GM12801 (cell line): ENCODE measurements at regions not wholly inside any gene's neighbourhood (a gene's known extent, or its start where the extent isn't known, plus 50 kb on each side); places are given as distances from the start of the nearest gene placed in this dataset.

ENCODE experiments used
- TF ChIP-seq, protein P1 (sequence below): IDR thresholded peaks from one replicate; pipeline ENCODE4 v1.5.1; 2011; ENCODE audit warnings: control low read depth; ENCODE audit not compliant: insufficient read length; ENCODE audit errors: extremely low read depth

DNA sequence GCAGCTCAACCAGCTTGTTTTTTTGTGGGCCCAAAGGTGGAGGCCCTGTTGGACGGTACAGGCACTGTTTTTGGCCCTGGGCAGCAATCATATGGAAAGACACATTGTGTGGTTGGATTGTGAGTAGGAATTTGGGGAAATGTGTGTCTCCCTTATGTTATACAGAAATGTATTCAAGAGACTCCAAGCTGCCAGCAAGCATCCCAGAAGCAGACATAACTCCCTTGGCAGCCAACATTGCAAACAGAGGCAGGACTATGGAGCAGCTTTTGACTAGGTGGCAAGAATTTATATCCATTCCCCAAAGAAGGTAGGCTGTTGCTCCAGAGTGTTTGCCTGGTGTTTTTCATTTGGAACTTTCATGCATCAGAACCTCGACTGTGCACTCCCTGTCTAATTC, 104.9 kb downstream of the BUB3 start:
- TF ChIP-seq, protein P1, sequence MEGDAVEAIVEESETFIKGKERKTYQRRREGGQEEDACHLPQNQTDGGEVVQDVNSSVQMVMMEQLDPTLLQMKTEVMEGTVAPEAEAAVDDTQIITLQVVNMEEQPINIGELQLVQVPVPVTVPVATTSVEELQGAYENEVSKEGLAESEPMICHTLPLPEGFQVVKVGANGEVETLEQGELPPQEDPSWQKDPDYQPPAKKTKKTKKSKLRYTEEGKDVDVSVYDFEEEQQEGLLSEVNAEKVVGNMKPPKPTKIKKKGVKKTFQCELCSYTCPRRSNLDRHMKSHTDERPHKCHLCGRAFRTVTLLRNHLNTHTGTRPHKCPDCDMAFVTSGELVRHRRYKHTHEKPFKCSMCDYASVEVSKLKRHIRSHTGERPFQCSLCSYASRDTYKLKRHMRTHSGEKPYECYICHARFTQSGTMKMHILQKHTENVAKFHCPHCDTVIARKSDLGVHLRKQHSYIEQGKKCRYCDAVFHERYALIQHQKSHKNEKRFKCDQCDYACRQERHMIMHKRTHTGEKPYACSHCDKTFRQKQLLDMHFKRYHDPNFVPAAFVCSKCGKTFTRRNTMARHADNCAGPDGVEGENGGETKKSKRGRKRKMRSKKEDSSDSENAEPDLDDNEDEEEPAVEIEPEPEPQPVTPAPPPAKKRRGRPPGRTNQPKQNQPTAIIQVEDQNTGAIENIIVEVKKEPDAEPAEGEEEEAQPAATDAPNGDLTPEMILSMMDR, result no peak

DNA sequence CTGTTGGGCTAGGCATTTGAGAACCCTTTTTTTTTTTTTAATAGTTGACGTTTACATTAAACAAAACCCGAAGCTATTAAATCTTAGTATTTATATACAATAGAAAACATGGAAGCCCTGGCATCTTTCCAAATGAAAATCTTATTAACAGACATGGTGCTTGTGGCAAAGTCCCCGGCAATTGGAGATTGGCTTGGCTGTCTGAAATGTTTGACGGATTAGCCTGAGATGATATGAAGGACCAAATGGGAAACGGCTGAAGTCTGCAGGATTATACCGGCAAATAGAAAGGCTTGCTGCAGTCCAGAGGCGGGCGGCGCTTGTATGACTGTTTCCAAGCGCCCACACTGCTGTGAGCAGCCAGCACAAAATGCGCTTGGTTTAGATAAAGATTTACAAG, 105.6 kb downstream of the BUB3 start:
- TF ChIP-seq, protein P1, result no peak

DNA sequence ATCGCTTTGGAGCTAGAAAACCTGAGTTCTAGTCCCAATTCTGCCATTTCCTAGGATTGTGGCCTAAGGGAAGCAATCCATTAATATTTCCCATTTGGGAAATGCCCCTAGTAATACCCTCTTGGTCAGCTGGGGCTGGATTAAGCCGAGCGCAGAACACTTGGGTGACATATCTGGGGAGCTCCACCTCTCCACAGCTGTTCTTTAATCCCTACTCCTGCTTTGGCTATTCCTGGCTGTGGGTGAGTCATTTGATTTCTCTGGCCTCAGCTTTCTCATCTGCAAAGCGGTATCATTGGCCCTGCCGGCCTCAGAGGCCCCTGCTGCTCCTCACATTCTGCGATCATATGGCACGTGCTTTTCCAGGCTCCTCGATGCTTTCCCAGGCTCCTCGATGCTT, 108.3 kb downstream of the BUB3 start:
- TF ChIP-seq, protein P1, result no peak

DNA sequence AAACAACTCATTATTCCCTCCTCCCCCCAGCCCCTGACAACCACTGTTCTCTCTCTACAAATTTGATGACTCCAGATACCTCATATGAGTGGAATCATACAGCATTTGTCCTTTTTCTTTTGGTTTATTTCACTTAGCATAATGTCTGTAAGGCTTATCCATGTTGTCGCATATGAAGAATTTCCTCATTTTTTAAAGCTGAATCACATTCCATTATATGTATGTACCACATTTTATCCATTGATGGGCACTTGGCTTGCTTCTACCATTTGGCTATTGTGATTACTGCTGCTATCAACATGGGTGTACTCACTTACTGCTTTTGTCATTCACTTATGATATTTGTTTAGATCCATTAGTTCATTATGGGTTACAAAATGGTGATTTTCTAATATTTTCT, 112.8 kb downstream of the BUB3 start:
- TF ChIP-seq, protein P1, result no peak

DNA sequence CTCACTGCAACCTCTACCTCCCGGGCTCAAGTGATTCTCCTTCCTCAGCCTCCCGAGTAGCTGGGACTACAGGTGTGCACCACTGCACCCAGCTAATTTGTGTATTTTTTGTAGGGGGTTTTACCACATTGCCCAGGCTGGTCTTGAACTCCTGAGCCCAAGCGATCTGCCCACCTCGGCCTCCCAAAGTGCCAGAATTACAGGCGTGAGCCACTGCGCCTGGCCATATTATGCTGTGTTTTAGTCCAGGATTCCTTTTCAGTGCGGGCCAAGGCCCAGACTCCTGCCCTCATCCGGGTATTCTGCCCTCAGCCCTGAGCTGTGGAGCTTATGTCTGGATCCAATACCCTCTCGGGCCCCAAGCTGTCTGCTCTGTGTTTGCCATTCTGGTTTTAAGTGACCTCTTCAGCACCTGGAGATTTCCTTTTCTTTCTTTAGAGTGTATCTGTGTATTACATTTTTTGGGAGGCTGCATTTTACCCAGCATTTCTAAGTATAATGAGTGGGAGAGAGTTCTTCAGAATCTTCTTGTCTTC, 114.9 kb downstream of the BUB3 start:
- TF ChIP-seq, protein P1, result no peak

DNA sequence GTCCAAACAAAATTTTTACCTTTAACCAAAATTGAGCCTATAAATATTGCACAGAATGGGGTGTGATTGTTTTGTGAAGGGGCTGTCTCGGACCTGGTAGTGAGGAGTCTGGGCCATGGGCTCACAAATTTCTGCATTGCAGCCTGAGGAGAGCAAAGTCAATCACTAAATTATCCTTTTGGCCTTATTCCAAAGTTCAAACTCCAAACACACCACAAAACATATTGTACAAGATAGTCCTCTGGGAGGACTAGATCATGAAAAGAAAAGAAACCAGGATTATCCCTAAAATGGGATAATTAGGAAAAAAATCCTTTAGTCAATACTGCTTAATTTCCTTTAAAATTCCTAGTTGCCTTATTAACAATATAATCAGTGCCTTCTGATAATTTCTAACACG, 115.5 kb downstream of the BUB3 start:
- TF ChIP-seq, protein P1, result no peak

DNA sequence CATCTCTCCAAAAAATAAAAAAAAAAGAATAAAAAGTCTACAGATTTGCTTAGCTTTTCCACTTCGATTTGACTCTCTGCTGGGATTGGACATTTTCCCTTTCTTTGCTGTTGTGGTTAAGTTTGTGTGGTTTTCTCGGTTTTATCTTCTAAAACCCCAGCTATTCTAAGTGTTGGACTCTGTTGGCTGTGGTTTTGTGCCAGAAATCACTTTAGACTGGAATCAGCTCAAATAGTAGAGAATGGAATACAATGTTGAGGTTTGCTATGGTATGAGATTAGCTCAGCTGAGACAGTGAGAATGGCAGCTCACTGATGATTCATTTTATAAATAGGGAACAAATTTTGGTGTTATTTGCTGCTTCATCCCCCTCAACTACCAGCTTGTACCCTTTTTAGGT, 116.0 kb downstream of the BUB3 start:
- TF ChIP-seq, protein P1, result no peak

DNA sequence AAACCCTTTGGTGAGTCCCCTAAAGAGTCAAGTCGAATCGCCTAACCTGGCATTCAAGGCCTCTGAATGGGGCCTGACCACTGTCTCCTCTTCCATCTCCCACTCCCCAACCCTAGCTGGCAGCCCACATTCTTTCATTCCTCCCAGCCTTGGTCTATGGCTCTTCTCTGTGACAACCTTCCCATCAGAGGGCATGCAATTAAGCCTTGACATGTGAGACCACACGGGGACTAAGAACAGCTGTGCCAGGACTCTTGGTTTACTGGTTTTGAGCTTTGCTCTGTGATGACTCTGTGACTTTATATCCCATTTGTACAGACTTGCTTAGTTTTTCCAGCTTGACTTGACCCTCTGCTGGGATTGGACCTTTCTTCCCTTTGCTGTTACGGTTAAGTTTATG, 116.6 kb downstream of the BUB3 start:
- TF ChIP-seq, protein P1, result no peak
